Iris pigment epithelial cell (primary cell): ENCODE measurements at regions not wholly inside any gene's neighbourhood (a gene's known extent, or its start where the extent isn't known, plus 50 kb on each side); places are given as distances from the start of the nearest gene placed in this dataset.
A peak's percentile ranks its signal among the peaks of the same experiment; 100 is the strongest.

Experiments used
- DNase-seq: peaks from one replicate; pipeline ENCODE4 v3.0.0-alpha.2; 2011; ENCODE audit warnings: low read depth

- DNase-seq = no peak
Measured at GRCh38 chr1:232445361-232446106, 184.4 kb downstream of the SIPA1L2 start.

- DNase-seq = no peak
Measured at GRCh38 chr1:232443372-232443771, 186.6 kb downstream of the SIPA1L2 start.

GRCh38 chr1:232441036-232441411 lies 188.9 kb downstream of the SIPA1L2 start:
- DNase-seq = no peak

- no peak for DNase-seq
Measured at GRCh38 chr1:232440325-232441035, 189.5 kb downstream of the SIPA1L2 start.

GRCh38 chr1:232439011-232439410 lies 190.9 kb downstream of the SIPA1L2 start:
- DNase-seq = no peak

GRCh38 chr1:232438476-232438875 lies 191.5 kb downstream of the SIPA1L2 start:
- DNase-seq = no peak

GRCh38 chr1:232437510-232437909 lies 192.4 kb downstream of the SIPA1L2 start:
- DNase-seq = no peak

- peak; percentile 64 for DNase-seq
Measured at GRCh38 chr1:232435729-232436128, 194.2 kb downstream of the SIPA1L2 start.

- peak; percentile 36 for DNase-seq
Measured at GRCh38 chr1:232432313-232432712, 197.6 kb downstream of the SIPA1L2 start.

- DNase-seq = no peak
Measured at GRCh38 chr1:232431748-232432147, 198.2 kb downstream of the SIPA1L2 start.

- no peak for DNase-seq
Measured at GRCh38 chr1:232431326-232431725, 198.6 kb downstream of the SIPA1L2 start.

GRCh38 chr1:232430467-232430866 lies 199.5 kb downstream of the SIPA1L2 start:
- no peak for DNase-seq

- DNase-seq = peak; percentile 87
Measured at GRCh38 chr1:232428786-232429530, 201.0 kb downstream of the SIPA1L2 start.

GRCh38 chr1:232428036-232428645 lies 201.8 kb downstream of the SIPA1L2 start:
- DNase-seq = no peak

GRCh38 chr1:232426801-232427200 lies 203.1 kb downstream of the SIPA1L2 start:
- DNase-seq = peak; percentile 10

- no peak for DNase-seq
Measured at GRCh38 chr1:232425421-232425820, 204.5 kb downstream of the SIPA1L2 start.

GRCh38 chr1:232423591-232423990 lies 206.3 kb downstream of the SIPA1L2 start:
- peak; percentile 31 for DNase-seq

- DNase-seq = peak; percentile 48
Measured at GRCh38 chr1:232422898-232423297, 207.0 kb downstream of the SIPA1L2 start.

- DNase-seq = peak; percentile 42
Measured at GRCh38 chr1:232422098-232422497, 207.8 kb downstream of the SIPA1L2 start.

- DNase-seq = no peak
Measured at GRCh38 chr1:232421143-232421796, 208.7 kb downstream of the SIPA1L2 start.

- DNase-seq = no peak
Measured at GRCh38 chr1:232417636-232418248, 212.2 kb downstream of the SIPA1L2 start.
